Immature natural killer cell (primary cell): ENCODE measurements at regions not wholly inside any gene's neighbourhood (a gene's known extent, or its start where the extent isn't known, plus 50 kb on each side); places are given as distances from the start of the nearest gene placed in this dataset.
A peak's percentile ranks its signal among the peaks of the same experiment; 100 is the strongest.

ENCODE experiments used
- DNase-seq, 3 donors: peaks; one replicate each; pipeline ENCODE4 v3.0.0; 2022; ENCODE audit warnings: mixed read lengths in 1 of 3
- H3K27ac Mint-ChIP-seq, 6 donors: one replicate each; pipeline ENCODE4 v1.8.0; 2020; ENCODE audit warnings: mixed read lengths in 6 of 6, mild to moderate bottlenecking in 5 of 6, inconsistent platforms in 4 of 6, moderate library complexity in 3 of 6
- H3K27me3 Mint-ChIP-seq, 3 donors: one replicate each; pipeline ENCODE4 v1.8.0; 2020 to 2021; ENCODE audit warnings: low read depth in 3 of 3, mild to moderate bottlenecking in 3 of 3, mixed read lengths in 3 of 3, moderate library complexity in 3 of 3, inconsistent platforms in 1 of 3
- H3K36me3 Mint-ChIP-seq, 3 donors: one replicate each; pipeline ENCODE4 v1.8.0; 2020; ENCODE audit warnings: mixed read lengths in 3 of 3, inconsistent platforms in 2 of 3, mild to moderate bottlenecking in 2 of 3
- H3K4me1 Mint-ChIP-seq, 2 donors: one replicate each; pipeline ENCODE4 v1.8.0; 2020; ENCODE audit warnings: inconsistent platforms in 2 of 2, mild to moderate bottlenecking in 2 of 2, mixed read lengths in 2 of 2, moderate library complexity in 1 of 2
- H3K4me3 Mint-ChIP-seq, 5 donors: one replicate each; pipeline ENCODE4 v1.8.0; 2020; ENCODE audit warnings: mild to moderate bottlenecking in 5 of 5, mixed read lengths in 5 of 5, inconsistent platforms in 3 of 5, moderate library complexity in 3 of 5
- H3K9me3 Mint-ChIP-seq, 6 donors: one replicate each; pipeline ENCODE4 v1.8.0; 2020; ENCODE audit warnings: mild to moderate bottlenecking in 6 of 6, mixed read lengths in 6 of 6, inconsistent platforms in 4 of 6, moderate library complexity in 3 of 6

- Mint-ChIP-seq H3K4me3 (peak overlapping the region in 1 of 5 donors; percentile 44), H3K9me3 (no peaks in the 10 kb centered on the region), H3K36me3 (no peaks in the 10 kb centered on the region), H3K4me1 (peaks cover 7% of the 10 kb centered on the region in 2 donors), H3K27me3 (peaks cover 5 to 9% (median 7%) of the 10 kb centered on the region in 3 donors), H3K27ac (no peak overlapping the region)
- peak in 2 of 3 donors; percentile 33 to 39 for DNase-seq
Measured at GRCh38 chr15:93164409-93164808, 75.4 kb upstream of the RGMA start.

DNA sequence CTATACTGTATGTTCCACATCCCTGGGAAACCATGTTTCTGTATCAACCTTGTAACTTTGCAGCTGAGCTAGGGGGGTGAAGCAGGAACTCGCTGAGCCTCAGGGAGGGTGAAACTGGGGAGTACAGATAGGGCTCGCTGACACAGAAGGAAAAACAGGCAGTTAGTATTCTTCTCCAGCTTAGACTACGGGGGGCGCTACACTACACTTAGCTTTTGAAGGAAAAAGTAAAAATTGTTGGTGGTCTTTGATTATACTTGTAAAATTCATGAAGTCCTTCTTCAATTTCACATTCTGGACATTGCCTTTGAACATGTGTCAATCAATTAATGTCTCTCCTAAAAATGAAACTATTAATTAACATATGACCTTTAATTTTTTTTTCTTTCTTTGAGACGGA, 73.5 kb upstream of the RGMA start:
- H3K36me3 Mint-ChIP-seq: no peaks in the 10 kb centered on the region
- peaks cover 7% of the 10 kb centered on the region in 2 donors for H3K4me1 Mint-ChIP-seq
- peaks cover 2 to 13% (median 5%) of the 10 kb centered on the region in 3 donors for H3K27me3 Mint-ChIP-seq
- no peaks in the 10 kb centered on the region for H3K9me3 Mint-ChIP-seq
- no peak overlapping the region for H3K4me3 Mint-ChIP-seq
- no peak for DNase-seq
- no peak overlapping the region for H3K27ac Mint-ChIP-seq

DNA sequence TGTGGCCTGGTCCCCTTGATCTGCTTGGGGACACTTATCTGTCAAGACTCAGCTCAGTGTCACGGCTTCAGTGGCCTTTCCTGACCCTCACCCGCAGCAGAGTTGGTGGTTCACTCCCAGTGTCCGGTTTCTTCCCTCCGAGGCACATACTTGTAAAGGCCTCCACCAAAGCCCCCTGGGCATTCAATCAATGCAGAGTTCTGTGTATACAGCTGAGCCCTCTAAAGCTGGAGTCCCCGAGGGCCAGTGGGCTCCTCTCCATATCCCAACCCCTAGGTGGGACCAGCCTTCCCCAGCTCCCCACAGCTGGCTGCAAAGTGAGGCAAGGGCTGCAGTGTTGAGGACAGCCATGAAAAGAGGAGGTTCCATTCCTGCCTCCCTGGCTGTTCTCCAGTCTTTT, 70.9 kb upstream of the RGMA start:
- Mint-ChIP-seq H3K27ac (no peak overlapping the region), H3K27me3 (peaks cover 3 to 11% (median 10%) of the 10 kb centered on the region in 3 donors), H3K9me3 (peaks cover 0 to 10% (median 3%) of the 10 kb centered on the region in 6 donors), H3K4me3 (no peak overlapping the region), H3K36me3 (peaks cover 0 to 2% (median under 1%) of the 10 kb centered on the region in 3 donors), H3K4me1 (peaks cover 7% of the 10 kb centered on the region in 2 donors)
- DNase-seq: no peak

DNA sequence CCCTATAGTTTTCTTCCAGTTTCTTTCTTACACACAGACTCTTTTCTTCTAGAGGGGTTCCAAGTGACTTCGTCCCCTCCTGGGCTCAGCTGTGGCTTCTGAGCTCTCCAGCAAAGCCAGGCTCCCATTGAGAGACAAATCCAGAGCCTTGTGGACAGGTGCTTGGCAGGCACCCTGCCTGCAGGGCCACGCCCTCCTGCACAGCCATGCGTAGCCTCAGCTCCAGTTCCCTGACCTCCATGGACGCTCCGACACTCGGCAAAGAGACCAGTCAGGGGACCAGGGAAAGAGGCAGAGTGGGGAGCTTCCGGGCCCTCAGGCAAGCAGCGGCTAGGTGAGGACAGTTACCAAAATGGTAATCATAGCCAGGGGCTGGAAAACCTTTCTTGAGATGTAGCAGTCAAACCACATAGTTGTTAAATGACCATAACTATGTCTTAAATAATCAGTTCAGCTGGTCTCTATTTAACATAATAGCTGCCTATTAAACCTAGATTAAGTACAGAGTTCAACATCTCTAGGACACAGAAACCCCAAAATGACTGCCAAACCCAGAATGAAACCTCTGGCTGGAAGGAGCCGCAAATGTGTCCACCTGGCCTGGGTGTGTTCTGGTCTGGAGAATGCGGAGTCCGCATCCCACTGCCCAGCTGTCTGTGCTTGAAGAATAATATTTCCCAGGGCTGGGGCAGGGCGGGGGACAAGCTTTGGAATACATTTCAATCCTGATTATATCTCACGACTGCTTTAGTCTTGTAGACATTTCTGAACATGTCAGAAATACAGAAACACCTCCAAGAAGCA, 69.3 kb upstream of the RGMA start:
- H3K9me3 Mint-ChIP-seq: peaks cover 0 to 11% (median 4%) of the 10 kb centered on the region in 6 donors
- no peak overlapping the region for H3K27ac Mint-ChIP-seq
- peaks cover under 1 to 3% of the 10 kb centered on the region in 2 donors for H3K4me1 Mint-ChIP-seq
- peaks cover 4 to 21% (median 7%) of the 10 kb centered on the region in 3 donors for H3K27me3 Mint-ChIP-seq
- DNase-seq: no peak
- peaks cover 0 to 5% (median 5%) of the 10 kb centered on the region in 3 donors for H3K36me3 Mint-ChIP-seq
- no peak overlapping the region for H3K4me3 Mint-ChIP-seq

DNA sequence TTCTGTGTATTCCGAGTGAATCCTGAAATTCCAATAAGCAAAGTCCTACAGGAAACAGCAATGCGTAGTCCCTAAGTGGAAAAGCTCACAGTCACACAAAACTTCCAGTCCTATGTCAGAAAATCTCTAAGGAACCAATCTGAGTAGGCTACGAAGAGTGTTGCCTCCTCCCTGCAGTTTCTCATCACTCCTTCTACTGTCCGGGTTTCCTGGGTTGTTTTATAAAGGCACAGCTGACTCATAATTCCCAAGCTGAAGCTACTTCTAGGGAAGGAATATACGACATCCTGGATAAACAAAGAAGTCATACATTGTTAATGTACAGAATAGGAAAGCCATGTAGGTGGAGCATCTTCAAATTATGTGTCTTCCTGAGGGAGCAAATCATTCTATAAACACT, 65.7 kb upstream of the RGMA start:
- peaks cover 0 to 11% (median 4%) of the 10 kb centered on the region in 6 donors for H3K9me3 Mint-ChIP-seq
- H3K36me3 Mint-ChIP-seq: peaks cover 0 to 5% (median 5%) of the 10 kb centered on the region in 3 donors
- DNase-seq: no peak
- no peak overlapping the region for H3K27ac Mint-ChIP-seq
- peaks cover 31 to 36% of the 10 kb centered on the region in 2 donors for H3K4me1 Mint-ChIP-seq
- no peak overlapping the region for H3K4me3 Mint-ChIP-seq
- H3K27me3 Mint-ChIP-seq: peaks cover 11 to 25% (median 21%) of the 10 kb centered on the region in 3 donors

GRCh38 chr15:93152951-93153350, 63.9 kb upstream of the RGMA start:
- peaks cover 15 to 26% (median 21%) of the 10 kb centered on the region in 3 donors for H3K27me3 Mint-ChIP-seq
- peaks cover 31 to 36% of the 10 kb centered on the region in 2 donors for H3K4me1 Mint-ChIP-seq
- no peak for DNase-seq
- peaks cover 0 to 5% (median 5%) of the 10 kb centered on the region in 3 donors for H3K36me3 Mint-ChIP-seq
- H3K9me3 Mint-ChIP-seq: peaks cover 0 to 11% (median 4%) of the 10 kb centered on the region in 6 donors
- H3K4me3 Mint-ChIP-seq: peak overlapping the region; percentile 55 to 85 (median 57)
- H3K27ac Mint-ChIP-seq: peak overlapping the region in 3 of 6 donors; percentile 38 to 69 (median 43)

DNA sequence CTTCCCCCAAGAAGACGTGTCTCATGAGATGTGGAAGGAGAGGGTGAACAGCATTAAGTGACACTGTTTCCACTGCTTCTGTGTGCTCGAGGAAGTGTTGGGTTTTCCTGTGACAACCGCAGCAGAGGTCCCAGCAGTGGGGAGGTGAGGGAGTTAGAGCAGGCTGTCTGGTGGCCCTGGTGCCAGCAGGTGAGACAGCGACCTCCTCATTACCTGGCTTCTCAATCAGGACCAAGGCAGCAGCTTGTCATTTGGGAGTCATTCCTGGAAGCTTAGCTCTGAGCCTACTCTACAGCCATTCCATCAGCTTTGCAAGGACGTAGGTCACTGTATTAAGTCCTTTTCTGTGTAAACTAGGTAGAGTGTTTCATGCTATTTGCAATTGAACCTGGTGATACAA, 63.3 kb upstream of the RGMA start:
- Mint-ChIP-seq H3K4me3 (peak overlapping the region; percentile 36 to 85 (median 77)), H3K4me1 (peaks cover 31 to 36% of the 10 kb centered on the region in 2 donors), H3K27me3 (peaks cover 15 to 26% (median 21%) of the 10 kb centered on the region in 3 donors), H3K27ac (peak overlapping the region in 3 of 6 donors; percentile 38 to 70 (median 65)), H3K9me3 (peaks cover 0 to 11% (median 4%) of the 10 kb centered on the region in 6 donors), H3K36me3 (peaks cover 0 to 5% (median 5%) of the 10 kb centered on the region in 3 donors)
- DNase-seq: peak; percentile 72 to 78 (median 77)

- Mint-ChIP-seq H3K27me3 (peaks cover 12 to 25% (median 19%) of the 10 kb centered on the region in 3 donors), H3K27ac (peak overlapping the region in 2 of 6 donors; percentile 7 to 85), H3K36me3 (peaks cover 0 to 5% (median 5%) of the 10 kb centered on the region in 3 donors), H3K4me3 (peak overlapping the region in 4 of 5 donors; percentile 13 to 56 (median 36)), H3K4me1 (peaks cover 31 to 36% of the 10 kb centered on the region in 2 donors), H3K9me3 (peaks cover 0 to 11% (median 4%) of the 10 kb centered on the region in 6 donors)
- DNase-seq: peak in 1 of 3 donors; percentile 11
Measured at GRCh38 chr15:93150910-93151881, 62.2 kb upstream of the RGMA start.

DNA sequence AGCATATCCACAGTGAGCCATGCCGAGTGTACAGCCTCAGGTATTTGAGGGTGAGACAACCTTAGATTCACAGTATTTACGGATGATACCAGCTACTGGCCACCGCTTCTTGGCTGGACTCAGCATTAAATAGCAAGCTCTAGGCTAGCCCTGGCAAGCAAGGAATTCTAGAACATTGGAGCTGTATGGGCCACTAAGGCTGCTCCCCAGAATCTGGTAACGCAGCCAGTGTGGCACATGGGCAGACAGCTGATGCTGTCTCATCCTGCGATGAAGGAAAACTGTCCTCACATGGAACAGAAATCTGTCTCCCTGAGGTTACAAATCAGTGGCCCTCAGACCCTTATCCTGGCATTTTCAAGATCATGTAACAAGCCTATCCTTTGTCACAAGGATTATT, 57.6 kb upstream of the RGMA start:
- no peak overlapping the region for H3K4me3 Mint-ChIP-seq
- H3K27me3 Mint-ChIP-seq: peaks cover 11 to 24% (median 20%) of the 10 kb centered on the region in 3 donors
- no peak overlapping the region for H3K27ac Mint-ChIP-seq
- no peak for DNase-seq
- H3K36me3 Mint-ChIP-seq: no peaks in the 10 kb centered on the region
- no peaks in the 10 kb centered on the region for H3K9me3 Mint-ChIP-seq
- H3K4me1 Mint-ChIP-seq: peaks cover 29 to 34% of the 10 kb centered on the region in 2 donors

DNA sequence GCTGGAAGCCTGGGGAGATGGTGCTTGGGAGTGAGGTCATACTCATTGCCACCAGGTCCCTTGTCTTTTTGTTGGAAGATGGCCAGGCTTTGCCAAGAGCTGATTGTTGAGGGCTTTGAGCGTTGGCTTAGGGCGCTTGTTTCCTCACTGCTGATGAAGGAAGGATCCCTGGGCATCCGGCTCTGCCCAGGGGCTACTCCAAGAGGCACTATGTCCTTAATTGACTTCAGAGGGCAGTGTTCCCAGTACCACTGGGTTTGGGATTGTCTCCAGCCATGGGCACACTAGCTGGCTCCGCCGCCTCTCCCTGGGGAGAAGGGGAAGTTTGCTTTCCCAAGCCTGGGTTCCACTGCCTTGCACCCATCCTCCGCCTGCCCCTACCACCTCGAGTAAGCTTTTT, 57.2 kb upstream of the RGMA start:
- Mint-ChIP-seq H3K4me3 (no peak overlapping the region), H3K4me1 (peaks cover 30 to 34% of the 10 kb centered on the region in 2 donors), H3K9me3 (no peaks in the 10 kb centered on the region), H3K27ac (no peak overlapping the region), H3K36me3 (no peaks in the 10 kb centered on the region), H3K27me3 (peaks cover 11 to 23% (median 21%) of the 10 kb centered on the region in 3 donors)
- no peak for DNase-seq

DNA sequence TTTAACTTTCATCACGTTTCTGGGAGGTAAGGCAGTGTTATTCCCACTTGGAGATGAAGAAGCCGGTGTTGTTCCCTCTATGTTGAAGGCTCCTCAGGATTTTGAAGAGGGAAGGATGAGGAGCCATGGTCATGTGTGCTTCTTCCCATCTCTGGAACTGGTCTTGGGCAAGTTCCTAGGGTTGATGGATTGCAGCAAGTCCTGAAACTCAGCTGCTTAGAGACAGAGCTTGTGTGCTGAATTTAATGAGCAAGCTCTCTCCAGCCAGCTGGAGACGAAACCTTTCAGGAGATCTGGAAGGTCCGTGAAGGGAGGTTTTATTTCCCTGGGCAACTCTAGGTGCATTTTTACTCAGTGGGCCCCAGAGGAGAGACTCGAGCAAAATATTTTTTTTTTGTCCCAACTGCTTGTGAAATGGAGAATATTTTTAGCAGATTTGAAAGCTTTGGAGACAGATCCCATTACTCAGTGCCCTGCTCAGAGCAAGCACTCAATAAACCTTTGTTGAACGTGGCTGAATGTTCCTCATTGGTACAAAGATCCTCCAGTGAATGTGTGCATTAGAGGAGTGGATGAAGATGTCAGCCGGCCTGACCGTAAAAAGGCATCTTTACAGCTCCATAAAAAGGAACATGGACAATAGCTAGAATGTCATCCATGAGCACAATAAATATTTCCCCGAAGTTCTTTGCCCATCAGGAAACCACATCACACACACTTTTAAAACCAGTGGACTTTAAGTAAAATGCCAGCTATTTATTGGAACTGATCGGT, 55.6 kb upstream of the RGMA start:
- peak overlapping the region in 1 of 6 donors; percentile 20 for H3K27ac Mint-ChIP-seq
- H3K27me3 Mint-ChIP-seq: peaks cover 12 to 23% (median 13%) of the 10 kb centered on the region in 3 donors
- no peak overlapping the region for H3K4me3 Mint-ChIP-seq
- no peaks in the 10 kb centered on the region for H3K36me3 Mint-ChIP-seq
- DNase-seq: no peak
- peaks cover 32 to 35% of the 10 kb centered on the region in 2 donors for H3K4me1 Mint-ChIP-seq
- H3K9me3 Mint-ChIP-seq: no peaks in the 10 kb centered on the region

DNA sequence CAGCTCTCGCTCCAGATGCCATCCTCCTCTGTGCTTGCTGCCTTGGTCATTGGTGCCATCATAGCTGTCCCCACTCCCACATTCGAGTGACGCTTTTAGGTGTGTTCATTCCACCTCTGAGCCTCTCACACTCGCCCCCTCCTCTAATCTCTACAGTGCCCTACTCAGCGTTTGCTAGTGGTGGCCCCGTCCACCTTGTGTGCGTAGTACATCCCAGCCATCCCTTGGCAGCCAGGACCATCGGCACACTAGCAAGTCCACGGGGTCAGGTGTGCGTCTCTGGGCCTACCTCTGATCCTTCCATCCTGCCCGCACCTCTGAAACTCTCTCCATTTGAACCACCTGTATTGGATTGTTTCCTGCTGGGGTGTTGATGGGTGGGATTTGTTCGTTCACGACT, 54.2 kb upstream of the RGMA start:
- no peaks in the 10 kb centered on the region for H3K36me3 Mint-ChIP-seq
- peaks cover 10 to 23% (median 21%) of the 10 kb centered on the region in 3 donors for H3K27me3 Mint-ChIP-seq
- no peaks in the 10 kb centered on the region for H3K9me3 Mint-ChIP-seq
- H3K4me1 Mint-ChIP-seq: peaks cover 34 to 35% of the 10 kb centered on the region in 2 donors
- DNase-seq: no peak
- H3K27ac Mint-ChIP-seq: peak overlapping the region in 1 of 6 donors; percentile 64
- H3K4me3 Mint-ChIP-seq: no peak overlapping the region

DNA sequence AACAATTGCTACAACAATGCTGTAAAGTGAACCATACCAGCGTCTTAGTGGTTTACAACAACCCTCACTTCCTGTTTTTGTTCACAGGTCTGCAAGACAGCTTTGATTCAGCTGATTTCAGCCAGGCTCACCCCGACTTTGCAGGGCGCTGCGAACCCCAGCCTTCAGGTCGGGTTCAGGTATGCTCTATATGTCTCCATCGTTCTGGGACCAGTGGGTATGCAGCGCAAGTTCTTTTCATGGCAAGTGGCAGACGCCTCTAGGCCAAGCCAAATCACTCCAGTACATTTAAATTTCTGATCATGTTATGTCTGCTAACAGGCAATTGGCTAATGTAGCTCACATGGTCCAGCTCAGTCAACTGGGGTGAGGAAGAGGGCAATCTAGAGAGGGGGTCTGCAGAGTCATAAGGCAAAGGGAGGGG, 52.4 kb upstream of the RGMA start:
- Mint-ChIP-seq H3K36me3 (no peaks in the 10 kb centered on the region), H3K27me3 (peaks cover 7 to 24% (median 23%) of the 10 kb centered on the region in 3 donors), H3K4me1 (peaks cover 34 to 35% of the 10 kb centered on the region in 2 donors), H3K4me3 (peak overlapping the region; percentile 68 to 84 (median 79)), H3K27ac (peak overlapping the region in 4 of 6 donors; percentile 13 to 80 (median 38)), H3K9me3 (no peaks in the 10 kb centered on the region)
- DNase-seq: peak; percentile 57 to 69 (median 65)
